HEK293 (cell line): ENCODE measurements at regions not wholly inside any gene's neighbourhood (a gene's known extent, or its start where the extent isn't known, plus 50 kb on each side); places are given as distances from the start of the nearest gene placed in this dataset.

ENCODE experiments used
- CTCF ChIP-seq: fragments of 450-650 bp; formaldehyde crosslinking; IDR thresholded peaks from 2 replicates; pipeline ENCODE4 v1.5.1; 2016; ENCODE audit warnings: missing biosample characterization, missing genetic modification characterization
- KLF7 ChIP-seq: fragments of 450-650 bp; formaldehyde crosslinking; IDR thresholded peaks from 2 replicates; pipeline ENCODE4 v1.5.1; 2016; ENCODE audit warnings: missing biosample characterization, missing genetic modification characterization, borderline replicate concordance
- SALL2 ChIP-seq: fragments of 450-650 bp; formaldehyde crosslinking; IDR thresholded peaks from 2 replicates; pipeline ENCODE4 v1.5.0; 2017; ENCODE audit warnings: missing biosample characterization, mild to moderate bottlenecking, missing genetic modification characterization, borderline replicate concordance
- SCRT1 ChIP-seq: fragments of 450-650 bp; formaldehyde crosslinking; IDR thresholded peaks from 2 replicates; pipeline ENCODE4 v1.5.1; 2016; ENCODE audit warnings: missing biosample characterization, missing genetic modification characterization, borderline replicate concordance
- ZBTB48 ChIP-seq: fragments of 450-650 bp; formaldehyde crosslinking; IDR thresholded peaks from 2 replicates; pipeline ENCODE4 v1.5.1; 2016; ENCODE audit warnings: missing biosample characterization, missing genetic modification characterization
- ZBTB7A ChIP-seq: fragments of 450-650 bp; formaldehyde crosslinking; IDR thresholded peaks from 2 replicates; pipeline ENCODE4 v1.5.1; 2016; ENCODE audit warnings: low read depth, missing biosample characterization, missing genetic modification characterization
- ZNF23 ChIP-seq: fragments of 450-650 bp; formaldehyde crosslinking; IDR thresholded peaks from 2 replicates; pipeline ENCODE4 v1.5.1; 2016; ENCODE audit warnings: missing biosample characterization, missing genetic modification characterization, borderline replicate concordance
- ZNF24 ChIP-seq: fragments of 450-650 bp; formaldehyde crosslinking; IDR thresholded peaks from 2 replicates; pipeline ENCODE4 v1.5.1; 2016; ENCODE audit warnings: missing biosample characterization, missing genetic modification characterization
- ZNF354C ChIP-seq: fragments of 450-650 bp; formaldehyde crosslinking; IDR thresholded peaks from 2 replicates; pipeline ENCODE4 v1.5.1; 2016; ENCODE audit warnings: missing biosample characterization, missing genetic modification characterization, low read depth, borderline replicate concordance
- ZNF488 ChIP-seq: fragments of 450-650 bp; formaldehyde crosslinking; IDR thresholded peaks from 2 replicates; pipeline ENCODE4 v1.5.1; 2016; ENCODE audit warnings: missing biosample characterization, missing genetic modification characterization
- ZNF76 ChIP-seq: fragments of 450-650 bp; formaldehyde crosslinking; IDR thresholded peaks from 2 replicates; pipeline ENCODE4; 2016; ENCODE audit warnings: low read depth, missing biosample characterization, missing genetic modification characterization, borderline replicate concordance
- ZNF830 ChIP-seq: fragments of 450-650 bp; IDR thresholded peaks from 2 replicates; pipeline ENCODE4 v1.5.0; 2018; ENCODE audit warnings: missing biosample characterization, missing genetic modification characterization, low read depth, mild to moderate bottlenecking, moderate library complexity

GRCh38 chr3:176357891-176358290 is 839.4 kb downstream of the TBL1XR1 start:
- no peak for TF ChIP-seq ZNF830
- TF ChIP-seq CTCF (tag by site-specific recombination), result no peak
- no peak for TF ChIP-seq ZNF23 (tag by site-specific recombination)
- no peak for TF ChIP-seq SCRT1 (tag by site-specific recombination)
- no peak for TF ChIP-seq ZNF24 (tag by site-specific recombination)
- TF ChIP-seq ZNF76 (tag by site-specific recombination), result no peak
- TF ChIP-seq ZBTB7A (tag by site-specific recombination), result no peak
- no peak for TF ChIP-seq ZNF354C (tag by site-specific recombination)
- no peak for TF ChIP-seq KLF7
- no peak for TF ChIP-seq ZBTB48
- TF ChIP-seq SALL2, result no peak
- TF ChIP-seq ZNF488, result no peak
